ENCODE measurements at regions not wholly inside any gene's neighbourhood (a gene's known extent, or its start where the extent isn't known, plus 50 kb on each side); places are given as distances from the start of the nearest gene placed in this dataset.

- TF ChIP-seq, protein P1, sequence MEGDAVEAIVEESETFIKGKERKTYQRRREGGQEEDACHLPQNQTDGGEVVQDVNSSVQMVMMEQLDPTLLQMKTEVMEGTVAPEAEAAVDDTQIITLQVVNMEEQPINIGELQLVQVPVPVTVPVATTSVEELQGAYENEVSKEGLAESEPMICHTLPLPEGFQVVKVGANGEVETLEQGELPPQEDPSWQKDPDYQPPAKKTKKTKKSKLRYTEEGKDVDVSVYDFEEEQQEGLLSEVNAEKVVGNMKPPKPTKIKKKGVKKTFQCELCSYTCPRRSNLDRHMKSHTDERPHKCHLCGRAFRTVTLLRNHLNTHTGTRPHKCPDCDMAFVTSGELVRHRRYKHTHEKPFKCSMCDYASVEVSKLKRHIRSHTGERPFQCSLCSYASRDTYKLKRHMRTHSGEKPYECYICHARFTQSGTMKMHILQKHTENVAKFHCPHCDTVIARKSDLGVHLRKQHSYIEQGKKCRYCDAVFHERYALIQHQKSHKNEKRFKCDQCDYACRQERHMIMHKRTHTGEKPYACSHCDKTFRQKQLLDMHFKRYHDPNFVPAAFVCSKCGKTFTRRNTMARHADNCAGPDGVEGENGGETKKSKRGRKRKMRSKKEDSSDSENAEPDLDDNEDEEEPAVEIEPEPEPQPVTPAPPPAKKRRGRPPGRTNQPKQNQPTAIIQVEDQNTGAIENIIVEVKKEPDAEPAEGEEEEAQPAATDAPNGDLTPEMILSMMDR (IDR thresholded peaks at IDR 0.05; ENCODE audit: low read depth, low read length): no peak
- TF ChIP-seq POLR2A (IDR thresholded peaks at IDR 0.05; ENCODE audit: extremely low read depth, insufficient read length) (no peak), MAX (IDR thresholded peaks at IDR 0.05; ENCODE audit: low read depth, low read length) (no peak)
Measured at GRCh38 chr10:4310172-4310571, 515.8 kb upstream of the AKR1E2 start.

Data from NB4 (cell line).